ENCODE measurements at regions not wholly inside any gene's neighbourhood (a gene's known extent, or its start where the extent isn't known, plus 50 kb on each side); places are given as distances from the start of the nearest gene placed in this dataset.

GRCh38 chr12:92574911-92575570 is 127.7 kb upstream of the PLEKHG7 start:
- no peak for DNase-seq

- DNase-seq = peak in 1 of 2 donors; percentile 35
Measured at GRCh38 chr12:92574051-92574783, 128.6 kb upstream of the PLEKHG7 start.

- DNase-seq = no peak
Measured at GRCh38 chr12:92573104-92573503, 129.7 kb upstream of the PLEKHG7 start.

- no peak for DNase-seq
Measured at GRCh38 chr12:92571844-92572543, 130.8 kb upstream of the PLEKHG7 start.

GRCh38 chr12:92571169-92571568 is 131.6 kb upstream of the PLEKHG7 start:
- no peak for DNase-seq

- peak; percentile 59 to 80 for DNase-seq
Measured at GRCh38 chr12:92570056-92570753, 132.6 kb upstream of the PLEKHG7 start.

GRCh38 chr12:92568691-92569090 is 134.1 kb upstream of the PLEKHG7 start:
- DNase-seq = no peak

GRCh38 chr12:92566448-92567019 is 136.3 kb upstream of the PLEKHG7 start:
- DNase-seq = no peak

- no peak for DNase-seq
Measured at GRCh38 chr12:92563819-92564218, 139.0 kb upstream of the PLEKHG7 start.

GRCh38 chr12:92562063-92562734 is 140.6 kb upstream of the PLEKHG7 start:
- DNase-seq = no peak

- no peak for DNase-seq
Measured at GRCh38 chr12:92561543-92561899, 141.3 kb upstream of the PLEKHG7 start.

GRCh38 chr12:92560713-92561542 is 141.9 kb upstream of the PLEKHG7 start:
- DNase-seq = no peak

GRCh38 chr12:92558806-92559205 is 144.0 kb upstream of the PLEKHG7 start:
- DNase-seq = no peak

GRCh38 chr12:92558215-92558773 is 144.5 kb upstream of the PLEKHG7 start:
- DNase-seq = no peak

GRCh38 chr12:92557422-92557724 is 145.4 kb upstream of the PLEKHG7 start:
- DNase-seq = no peak

GRCh38 chr12:92556637-92557421 is 146.0 kb upstream of the PLEKHG7 start:
- no peak for DNase-seq

GRCh38 chr12:92556141-92556540 is 146.6 kb upstream of the PLEKHG7 start:
- peak in 1 of 2 donors; percentile 68 for DNase-seq

- DNase-seq = no peak
Measured at GRCh38 chr12:92554158-92555073, 148.4 kb upstream of the PLEKHG7 start.

- no peak for DNase-seq
Measured at GRCh38 chr12:92553389-92553788, 149.4 kb upstream of the PLEKHG7 start.

Measured in CD4-positive, alpha-beta T cell treated with Interleukin-4 for 1 hour (primary cell).